Kidney epithelial cell (primary cell): ENCODE measurements at regions not wholly inside any gene's neighbourhood (a gene's known extent, or its start where the extent isn't known, plus 50 kb on each side); places are given as distances from the start of the nearest gene placed in this dataset.

ENCODE experiments used
- DNase-seq: peaks from one replicate; pipeline ENCODE4 v3.0.0-alpha.2; 2010; ENCODE audit warnings: low read depth
- H3K27me3 ChIP-seq: 2 replicates; pipeline ENCODE4 v1.6.0; 2011; ENCODE audit warnings: low read length; ENCODE audit not compliant: control insufficient read depth, insufficient read depth
- H3K36me3 ChIP-seq: 2 replicates; pipeline ENCODE4 v1.5.1; 2011; ENCODE audit warnings: low read length; ENCODE audit not compliant: control insufficient read depth, insufficient read depth
- H3K4me3 ChIP-seq: 2 replicates; pipeline ENCODE4 v1.5.1; 2011; ENCODE audit warnings: low read depth, mild to moderate bottlenecking, control low read depth, low read length
- CTCF ChIP-seq: IDR thresholded peaks from 2 replicates; pipeline ENCODE4 v1.5.1; 2011; ENCODE audit warnings: mild to moderate bottlenecking, moderate library complexity, low read length, control low read depth, inconsistent platforms; ENCODE audit not compliant: insufficient read depth, poor library complexity, severe bottlenecking

- DNase-seq: no peak
- Histone ChIP-seq H3K36me3 (no peaks in the 10 kb centered on the region), H3K27me3 (no peaks in the 10 kb centered on the region), H3K4me3 (no peak overlapping the region)
- no peak for TF ChIP-seq CTCF
Observed at GRCh38 chr12:84661786-84662185, 250.8 kb downstream of the SLC6A15 start.

GRCh38 chr12:84660139-84660538 is 252.5 kb downstream of the SLC6A15 start:
- Histone ChIP-seq H3K4me3 (no peak overlapping the region), H3K27me3 (no peaks in the 10 kb centered on the region), H3K36me3 (no peaks in the 10 kb centered on the region)
- TF ChIP-seq CTCF: no peak
- no peak for DNase-seq

- Histone ChIP-seq H3K4me3 (no peak overlapping the region), H3K27me3 (no peaks in the 10 kb centered on the region), H3K36me3 (no peaks in the 10 kb centered on the region)
- no peak for DNase-seq
- no peak for TF ChIP-seq CTCF
Observed at GRCh38 chr12:84658877-84659276, 253.7 kb downstream of the SLC6A15 start.

- Histone ChIP-seq H3K4me3 (no peak overlapping the region), H3K27me3 (no peaks in the 10 kb centered on the region), H3K36me3 (no peaks in the 10 kb centered on the region)
- DNase-seq: no peak
- TF ChIP-seq CTCF: no peak
Observed at GRCh38 chr12:84656705-84657104, 255.9 kb downstream of the SLC6A15 start.

GRCh38 chr12:84653482-84653881 is 259.1 kb downstream of the SLC6A15 start:
- no peak for DNase-seq
- TF ChIP-seq CTCF: no peak
- no peaks in the 10 kb centered on the region for H3K27me3 ChIP-seq
- H3K4me3 ChIP-seq: no peak overlapping the region
- no peaks in the 10 kb centered on the region for H3K36me3 ChIP-seq

- Histone ChIP-seq H3K36me3 (no peaks in the 10 kb centered on the region), H3K27me3 (no peaks in the 10 kb centered on the region), H3K4me3 (no peak overlapping the region)
- no peak for TF ChIP-seq CTCF
- DNase-seq: no peak
Observed at GRCh38 chr12:84648425-84648824, 264.2 kb downstream of the SLC6A15 start.
